Stimulated activated CD8-positive, alpha-beta memory T cell treated with anti-CD3 and anti-CD28 coated beads, Interleukin-7, amount 100 ng/mL, for 1 hour (primary cell): ENCODE measurements at regions not wholly inside any gene's neighbourhood (a gene's known extent, or its start where the extent isn't known, plus 50 kb on each side); places are given as distances from the start of the nearest gene placed in this dataset.

Source experiments
- DNase-seq, 2 donors: peaks; one replicate each; pipeline ENCODE4 v3.0.0-alpha.2; 2020; ENCODE audit warnings: low read depth in 2 of 2

DNA sequence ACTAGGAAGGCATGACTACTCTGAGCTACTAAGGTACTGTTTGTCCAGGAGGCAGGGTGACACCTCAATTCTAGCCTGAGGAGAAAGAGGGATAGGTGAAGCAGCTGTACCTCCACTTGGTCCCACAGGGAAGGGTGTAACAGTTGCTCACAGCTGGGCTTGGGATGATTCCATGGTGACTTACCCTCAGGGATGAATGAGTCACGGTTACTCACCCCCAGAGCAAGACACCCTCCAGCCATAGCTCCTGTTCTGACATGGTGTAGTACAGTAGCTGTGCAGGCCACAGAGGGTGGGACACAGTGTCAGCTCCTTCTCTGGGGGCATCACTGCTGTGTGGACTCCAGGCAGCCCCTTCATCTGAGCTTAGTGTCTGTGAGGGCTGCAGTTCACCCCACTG lies 868.6 kb upstream of the SEMA6D start:
- no peak for DNase-seq

DNA sequence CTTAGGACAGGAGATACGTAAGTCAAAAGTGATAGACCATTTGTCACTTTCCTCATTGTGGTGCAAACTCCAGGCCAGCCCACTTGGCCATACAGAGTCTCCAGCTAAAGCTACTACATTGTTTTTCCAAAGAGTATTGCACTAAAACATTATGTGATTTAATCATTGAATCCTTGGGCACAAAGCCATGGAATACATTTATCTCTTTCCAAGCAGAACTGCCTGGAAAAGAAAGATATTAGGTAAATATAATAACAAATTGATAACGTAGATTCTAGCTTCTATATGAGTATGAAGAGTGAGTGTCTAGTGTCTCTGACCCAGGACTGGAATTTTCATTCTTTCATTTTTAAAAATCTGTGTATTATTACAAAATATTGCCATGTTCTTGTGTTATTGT lies 863.7 kb upstream of the SEMA6D start:
- DNase-seq, result no peak

DNA sequence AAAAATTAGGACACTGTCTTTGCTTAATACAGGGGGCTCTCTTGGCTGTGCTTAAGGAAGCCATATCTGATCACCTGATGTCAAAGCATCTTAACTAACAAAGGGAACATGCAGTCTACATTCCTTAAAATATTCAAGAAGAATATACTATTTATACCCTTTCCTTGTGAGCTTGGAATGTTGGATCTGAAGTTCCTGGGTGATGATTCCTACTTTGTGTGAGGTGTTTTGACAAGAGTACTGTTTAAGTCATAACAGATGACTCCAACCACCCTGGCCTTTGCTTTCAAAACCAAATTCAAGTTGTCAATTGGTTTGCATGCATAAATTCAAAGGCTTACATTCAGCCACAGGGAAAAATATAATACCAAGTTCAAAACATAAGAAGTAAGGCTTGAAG lies 862.7 kb upstream of the SEMA6D start:
- DNase-seq, result no peak

DNA sequence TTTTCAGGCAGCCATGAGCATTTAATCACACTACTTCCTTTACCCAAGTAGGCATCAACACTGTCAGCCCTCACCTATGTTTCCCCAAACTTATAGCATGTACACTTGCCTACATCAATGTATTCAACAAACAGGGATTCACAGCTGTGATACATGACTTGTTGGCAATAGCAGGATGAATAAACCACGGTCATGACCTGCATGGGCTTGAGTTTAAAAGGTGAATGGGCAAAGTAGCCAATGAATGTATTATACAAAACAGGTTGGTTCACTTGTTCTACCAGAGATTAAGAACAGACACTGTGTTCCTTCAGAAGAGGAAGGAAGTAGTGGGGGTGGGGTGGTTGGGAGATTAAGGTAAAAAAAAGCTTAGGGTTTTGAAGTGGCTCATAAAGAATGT lies 861.9 kb upstream of the SEMA6D start:
- no peak for DNase-seq

DNA sequence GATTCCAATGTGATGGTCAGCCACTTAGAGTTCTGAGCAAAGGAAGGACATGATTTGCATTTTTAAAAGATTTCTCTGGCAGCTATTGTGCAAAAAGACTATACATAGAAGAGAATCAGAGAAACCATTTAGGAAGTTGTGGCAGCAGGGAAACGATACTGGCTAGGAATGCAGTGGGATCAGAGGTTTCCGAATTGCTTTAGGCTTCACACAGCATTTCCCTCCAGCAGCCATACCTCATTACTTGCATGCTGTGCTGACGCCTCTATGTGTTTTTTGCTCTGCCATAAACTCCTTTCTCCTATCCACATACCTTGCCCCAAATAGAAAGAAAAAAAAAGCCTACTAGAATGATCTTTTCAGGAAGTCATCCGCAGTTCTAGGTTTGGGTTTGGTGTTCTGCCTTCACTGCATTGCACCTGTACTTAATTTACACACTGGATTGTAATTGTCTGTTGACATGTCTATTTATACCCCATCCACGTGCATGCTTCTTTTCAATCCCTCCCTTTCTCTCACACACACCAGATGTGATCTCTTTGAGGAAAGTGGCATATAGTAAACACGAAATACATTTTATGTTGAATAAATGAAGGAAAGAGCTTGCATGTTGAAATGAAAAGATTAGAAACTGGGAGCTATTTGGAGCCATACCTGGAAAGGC lies 860.3 kb upstream of the SEMA6D start:
- DNase-seq, result no peak

- DNase-seq, result no peak
Measured at GRCh38 chr15:46858150-46858549, 859.2 kb upstream of the SEMA6D start.

DNA sequence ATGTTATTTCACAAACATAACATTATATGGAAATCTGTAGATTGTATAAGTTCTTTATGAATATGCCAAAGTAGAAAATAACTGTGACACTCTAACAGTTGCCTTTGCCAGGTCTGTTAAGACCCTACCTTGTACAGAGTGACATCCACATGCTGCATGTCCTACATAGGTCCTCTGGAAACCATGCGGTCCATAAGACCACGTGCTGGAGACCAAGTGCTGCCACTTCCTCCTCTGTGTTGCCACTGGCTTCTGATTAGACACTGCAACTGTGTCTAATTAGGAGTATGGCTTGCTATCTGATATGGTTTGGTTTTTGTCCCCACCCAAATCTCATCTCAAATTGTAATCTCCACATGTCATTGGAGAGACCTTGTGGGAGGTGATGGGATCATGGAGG lies 855.5 kb upstream of the SEMA6D start:
- DNase-seq, result no peak

GRCh38 chr15:46865155-46865554 lies 852.1 kb upstream of the SEMA6D start:
- no peak for DNase-seq

- no peak for DNase-seq
Measured at GRCh38 chr15:46872286-46872980, 844.9 kb upstream of the SEMA6D start.

DNA sequence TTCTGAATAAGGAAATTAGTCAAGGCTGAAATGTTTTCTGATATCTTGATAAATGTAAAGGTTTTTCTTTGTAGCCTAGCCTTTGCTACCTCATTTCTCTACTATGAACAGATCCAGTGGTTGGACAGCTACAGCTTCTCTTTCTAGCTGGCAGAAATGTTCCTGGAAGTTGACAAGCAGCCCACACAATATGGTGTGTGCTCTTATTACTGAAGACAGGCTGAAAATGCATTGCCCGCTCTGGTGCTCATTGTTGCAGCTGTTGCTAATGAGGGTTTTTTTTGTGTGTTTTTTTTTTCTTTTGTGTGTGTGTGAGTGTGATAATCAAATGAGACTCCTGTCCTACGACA lies 844.3 kb upstream of the SEMA6D start:
- no peak for DNase-seq

- DNase-seq, result no peak
Measured at GRCh38 chr15:46879032-46879770, 838.1 kb upstream of the SEMA6D start.

- DNase-seq, result no peak
Measured at GRCh38 chr15:46880791-46881190, 836.5 kb upstream of the SEMA6D start.

- DNase-seq, result no peak
Measured at GRCh38 chr15:46892621-46893160, 824.6 kb upstream of the SEMA6D start.

DNA sequence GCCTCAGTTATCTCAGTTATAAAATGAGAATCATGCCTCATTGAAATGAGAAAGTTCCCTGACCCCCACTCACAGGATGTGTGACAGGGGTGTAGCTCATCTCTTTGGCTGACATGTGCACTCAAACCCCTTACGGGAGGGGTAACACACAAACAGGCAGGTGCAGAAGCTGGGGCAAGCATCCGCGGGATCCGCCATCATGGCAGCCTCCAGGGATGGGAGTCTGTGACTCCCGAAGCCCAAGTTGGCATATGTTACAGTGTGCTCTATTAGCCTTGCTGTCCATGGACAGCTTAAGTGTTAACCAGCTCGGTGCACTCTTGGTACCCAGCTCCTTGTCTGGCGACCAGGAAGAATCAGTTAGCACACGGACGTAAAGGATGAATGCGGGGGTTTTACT lies 822.7 kb upstream of the SEMA6D start:
- no peak for DNase-seq

GRCh38 chr15:46897266-46897665 lies 820.0 kb upstream of the SEMA6D start:
- no peak for DNase-seq

DNA sequence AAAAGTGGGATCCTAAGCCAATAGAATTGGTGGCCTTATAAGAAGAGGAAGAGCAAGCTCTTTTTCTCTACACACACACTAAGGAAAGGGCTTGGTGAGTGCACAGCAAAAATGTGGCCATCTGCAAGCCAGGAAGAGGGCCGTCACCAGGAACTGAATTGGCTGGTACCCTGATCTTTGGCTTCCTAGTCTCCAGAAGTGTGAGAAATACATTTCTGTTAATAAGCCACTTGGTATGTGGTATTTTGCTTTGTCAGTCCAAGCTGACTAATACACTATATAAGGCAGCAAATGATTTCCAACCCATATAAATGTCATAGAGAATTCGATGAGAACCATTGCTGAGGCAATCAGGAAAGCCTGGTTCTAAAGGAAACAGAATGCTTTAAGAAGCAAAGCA lies 816.3 kb upstream of the SEMA6D start:
- DNase-seq, result no peak

DNA sequence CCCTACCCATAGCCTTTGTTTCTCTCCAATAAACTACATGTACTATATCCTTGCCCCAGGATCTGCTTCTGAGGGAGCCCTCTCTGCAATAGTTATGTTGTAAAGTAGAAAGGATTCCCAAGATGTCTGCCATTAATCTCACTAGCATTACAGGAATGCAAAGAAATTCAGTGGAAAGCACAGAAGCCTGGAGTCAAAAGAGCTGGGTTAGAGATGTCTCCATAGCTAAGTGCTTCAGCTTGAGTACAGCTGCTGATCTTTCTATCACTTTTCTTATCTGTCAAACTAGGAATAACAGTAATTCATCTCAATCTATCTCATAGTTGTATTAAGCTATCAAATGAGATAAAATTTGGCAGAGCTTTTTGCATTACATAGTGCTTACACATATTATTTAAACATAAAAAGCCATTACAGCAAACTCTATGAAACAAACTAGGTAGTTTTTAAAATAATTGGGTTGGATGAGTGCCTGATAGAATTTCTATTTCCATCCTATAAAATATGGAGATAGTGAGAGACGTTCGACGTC lies 799.5 kb upstream of the SEMA6D start:
- DNase-seq, result no peak

- DNase-seq, result no peak
Measured at GRCh38 chr15:46918462-46919140, 798.7 kb upstream of the SEMA6D start.

GRCh38 chr15:46921891-46922290 lies 795.4 kb upstream of the SEMA6D start:
- DNase-seq, result no peak

GRCh38 chr15:46930426-46930825 lies 786.9 kb upstream of the SEMA6D start:
- no peak for DNase-seq

GRCh38 chr15:46933332-46933731 lies 784.0 kb upstream of the SEMA6D start:
- no peak for DNase-seq

DNA sequence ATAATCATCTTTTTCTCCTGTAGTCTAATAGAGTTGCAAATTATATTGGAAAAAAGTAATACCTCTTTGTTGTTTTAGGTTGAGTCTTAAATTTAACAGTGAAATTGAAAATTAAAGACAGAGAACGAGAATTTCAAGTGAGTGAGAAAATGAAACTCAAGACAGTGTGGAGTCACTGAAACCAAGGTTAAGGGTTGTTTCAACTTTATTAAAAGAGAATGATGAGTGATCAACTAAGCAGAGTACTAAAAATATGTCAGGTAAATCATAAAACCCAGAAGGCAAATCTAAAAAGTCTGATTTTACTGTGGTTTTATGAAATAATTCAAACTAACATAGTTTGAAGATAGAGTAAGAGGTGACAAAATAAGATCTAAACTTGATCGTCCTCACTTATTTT lies 782.5 kb upstream of the SEMA6D start:
- DNase-seq, result no peak
